GM20000 (cell line): ENCODE measurements at regions not wholly inside any gene's neighbourhood (a gene's known extent, or its start where the extent isn't known, plus 50 kb on each side); places are given as distances from the start of the nearest gene placed in this dataset.
"Not testable (repeated sequence)": the region's sequence is repeated elsewhere in the genome, so short reads cannot be mapped to it uniquely, and the experiment has no call there.

ENCODE experiments used
- DNase-seq: peaks from one replicate; pipeline ENCODE4 v3.0.0; 2012; ENCODE audit warnings: low spot score
- TF ChIP-seq, protein P1 (sequence below): IDR thresholded peaks from 2 replicates; pipeline ENCODE4 v1.5.1; 2012; ENCODE audit warnings: mild to moderate bottlenecking, control low read depth; ENCODE audit errors: extremely low read depth, missing control alignments

DNA sequence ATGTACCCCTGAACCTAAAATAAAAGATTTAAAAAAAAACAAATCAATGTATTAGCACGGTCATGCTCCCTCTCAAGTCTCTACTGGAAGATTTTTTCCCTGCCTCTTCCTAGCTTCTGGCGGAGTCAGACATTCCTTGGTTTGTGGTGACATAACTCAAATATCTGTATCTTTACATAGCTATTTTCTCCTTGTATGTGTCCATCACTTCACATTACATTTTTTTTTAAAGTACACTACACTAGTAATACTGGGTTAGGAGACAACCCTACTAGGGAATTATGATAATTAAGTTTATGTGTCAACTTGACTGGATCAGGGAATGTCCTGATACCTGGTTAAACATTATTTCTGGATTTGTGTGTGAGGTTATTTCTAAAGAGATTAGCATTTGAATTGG, 1197.9 kb downstream of the TECRL start:
- DNase-seq, result no peak
- TF ChIP-seq, protein P1, sequence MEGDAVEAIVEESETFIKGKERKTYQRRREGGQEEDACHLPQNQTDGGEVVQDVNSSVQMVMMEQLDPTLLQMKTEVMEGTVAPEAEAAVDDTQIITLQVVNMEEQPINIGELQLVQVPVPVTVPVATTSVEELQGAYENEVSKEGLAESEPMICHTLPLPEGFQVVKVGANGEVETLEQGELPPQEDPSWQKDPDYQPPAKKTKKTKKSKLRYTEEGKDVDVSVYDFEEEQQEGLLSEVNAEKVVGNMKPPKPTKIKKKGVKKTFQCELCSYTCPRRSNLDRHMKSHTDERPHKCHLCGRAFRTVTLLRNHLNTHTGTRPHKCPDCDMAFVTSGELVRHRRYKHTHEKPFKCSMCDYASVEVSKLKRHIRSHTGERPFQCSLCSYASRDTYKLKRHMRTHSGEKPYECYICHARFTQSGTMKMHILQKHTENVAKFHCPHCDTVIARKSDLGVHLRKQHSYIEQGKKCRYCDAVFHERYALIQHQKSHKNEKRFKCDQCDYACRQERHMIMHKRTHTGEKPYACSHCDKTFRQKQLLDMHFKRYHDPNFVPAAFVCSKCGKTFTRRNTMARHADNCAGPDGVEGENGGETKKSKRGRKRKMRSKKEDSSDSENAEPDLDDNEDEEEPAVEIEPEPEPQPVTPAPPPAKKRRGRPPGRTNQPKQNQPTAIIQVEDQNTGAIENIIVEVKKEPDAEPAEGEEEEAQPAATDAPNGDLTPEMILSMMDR, result no peak

DNA sequence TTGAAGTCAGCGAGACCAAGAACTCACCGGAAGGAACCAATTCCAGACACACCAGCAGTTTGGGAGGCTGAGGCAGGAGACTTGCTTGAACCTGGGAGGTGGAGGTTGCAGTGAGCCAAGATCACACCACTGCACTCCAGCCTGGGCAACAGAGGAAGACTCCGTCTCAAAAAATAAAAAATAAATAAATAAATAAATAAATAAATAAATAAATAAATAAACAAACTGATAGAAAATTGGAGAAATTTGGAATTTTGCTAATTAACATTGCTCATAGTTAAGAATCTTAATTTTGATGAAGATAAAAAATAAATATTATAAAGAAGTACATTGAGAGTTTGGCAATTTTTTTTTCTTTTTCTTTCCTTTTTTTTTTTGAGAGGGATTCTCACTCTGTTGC, 1216.2 kb downstream of the TECRL start:
- not testable (repeated sequence) for DNase-seq

DNA sequence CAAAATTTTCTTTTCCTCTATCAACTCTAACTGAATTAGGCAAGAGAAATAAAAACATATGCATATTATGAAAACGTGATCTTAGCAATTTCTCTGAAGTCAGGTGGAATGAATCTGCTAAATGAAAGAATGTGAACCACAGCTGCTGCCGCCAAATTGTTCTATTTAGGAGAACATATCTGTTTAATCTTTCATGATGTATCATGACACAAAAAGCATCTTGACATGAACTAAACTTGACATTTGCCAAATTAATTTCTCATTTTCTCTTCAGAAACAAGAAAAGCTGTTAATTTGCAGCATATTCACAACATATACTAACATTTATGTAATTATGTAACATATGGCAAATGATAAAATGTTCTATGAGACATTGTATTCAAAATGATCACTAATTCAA, 1237.9 kb downstream of the TECRL start:
- no peak for DNase-seq
- TF ChIP-seq, protein P1, result no peak

DNA sequence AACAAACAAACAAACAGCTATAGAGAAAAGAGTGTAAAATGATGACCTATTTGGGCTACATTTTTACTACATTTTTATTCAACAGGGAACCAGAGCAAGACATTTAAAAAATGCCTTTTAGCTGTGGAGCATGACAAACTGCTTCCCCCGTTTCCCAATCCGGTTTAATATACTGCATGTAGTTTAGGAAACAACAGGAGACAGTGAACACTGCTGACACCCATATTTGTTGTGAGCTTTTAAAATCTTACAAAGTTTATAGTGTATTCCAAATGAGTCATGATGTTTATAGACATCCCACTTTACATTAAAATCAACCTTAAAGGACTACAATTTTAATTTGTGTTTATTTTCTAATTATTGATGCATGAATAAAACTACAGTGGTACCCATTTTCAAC, 1238.3 kb downstream of the TECRL start:
- TF ChIP-seq, protein P1, result no peak
- DNase-seq, result no peak

DNA sequence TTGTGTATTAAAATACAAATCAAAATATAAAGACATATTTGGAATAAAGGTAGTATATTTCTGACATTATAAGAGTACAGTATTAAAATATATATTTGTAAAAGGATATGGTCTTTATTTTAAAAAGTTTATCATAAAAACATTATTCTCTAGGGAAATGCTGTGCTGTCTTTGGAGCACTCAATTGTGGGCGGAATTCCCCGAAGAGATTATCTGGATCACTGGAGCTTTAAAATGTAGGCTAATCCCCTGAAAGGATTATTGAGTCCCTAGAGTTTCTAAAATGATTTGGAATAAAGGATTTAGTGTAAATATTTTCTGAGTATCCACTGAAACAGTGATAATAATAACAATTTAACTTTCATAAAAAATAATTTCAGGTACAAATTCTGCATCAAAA, 1239.4 kb downstream of the TECRL start:
- TF ChIP-seq, protein P1, result no peak
- no peak for DNase-seq

DNA sequence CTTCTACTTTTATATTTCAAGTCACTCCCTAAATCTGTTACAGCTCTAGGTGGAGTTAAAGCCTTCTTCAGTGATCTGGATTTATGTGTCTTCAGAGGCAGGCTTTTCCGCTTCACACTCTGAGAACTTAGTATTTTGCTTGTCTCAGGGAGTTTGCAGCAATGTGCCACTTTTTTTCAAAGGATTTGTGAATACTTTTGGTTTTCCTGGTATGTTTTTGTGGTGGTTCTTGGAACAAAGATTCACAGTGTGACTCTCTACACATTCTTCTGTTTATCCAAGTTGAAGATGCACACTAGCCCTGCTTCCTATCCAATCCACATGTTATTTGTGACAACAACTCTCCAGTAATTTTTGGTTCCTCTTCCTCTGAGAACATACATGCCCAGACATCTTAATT, 1253.7 kb downstream of the TECRL start:
- DNase-seq, result no peak

DNA sequence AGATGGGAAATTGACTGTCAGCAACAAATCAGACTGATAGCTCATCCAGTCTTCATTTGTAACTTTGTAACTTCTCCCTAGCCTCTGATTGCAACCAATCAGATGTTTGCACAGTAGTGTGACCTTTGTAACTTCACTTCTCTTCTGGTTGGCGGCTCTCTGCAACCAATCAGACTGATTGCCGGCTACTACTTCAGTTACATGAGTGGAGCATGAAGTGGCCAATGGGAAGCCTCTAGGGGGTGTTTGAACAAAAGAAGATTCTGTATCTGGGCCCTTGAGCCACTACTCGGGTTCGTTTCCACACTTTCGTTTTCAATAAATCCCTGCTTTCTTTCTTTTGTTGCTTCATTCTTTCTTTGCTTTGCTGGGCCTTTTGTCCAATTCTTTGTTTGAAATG, 1285.8 kb downstream of the TECRL start:
- DNase-seq, result no peak
- TF ChIP-seq, protein P1, result no peak

More for the DNA sequence above, 1253.7 kb downstream of the TECRL start:
- TF ChIP-seq, protein P1, result no peak

DNA sequence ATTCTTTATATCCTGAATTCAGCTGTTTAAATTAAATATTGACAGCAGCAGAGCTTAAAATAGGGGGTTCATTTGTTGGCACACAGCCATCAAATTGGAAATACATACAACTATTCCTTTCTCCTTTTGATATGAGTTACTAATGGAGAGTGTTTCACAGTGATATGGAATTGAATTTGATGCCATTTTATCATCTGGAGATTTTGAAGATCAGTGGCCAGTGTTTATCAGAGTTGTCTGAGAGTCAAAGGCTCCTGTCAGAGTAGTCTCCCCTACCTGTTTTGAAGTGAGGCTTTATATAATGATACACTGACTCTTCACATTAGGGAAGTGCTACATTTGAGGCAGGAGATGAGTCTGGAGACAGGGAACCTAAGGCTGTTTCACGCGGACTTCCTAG, 1286.3 kb downstream of the TECRL start:
- TF ChIP-seq, protein P1, result no peak
- no peak for DNase-seq
